ENCODE measurements at regions not wholly inside any gene's neighbourhood (a gene's known extent, or its start where the extent isn't known, plus 50 kb on each side); places are given as distances from the start of the nearest gene placed in this dataset.

DNA sequence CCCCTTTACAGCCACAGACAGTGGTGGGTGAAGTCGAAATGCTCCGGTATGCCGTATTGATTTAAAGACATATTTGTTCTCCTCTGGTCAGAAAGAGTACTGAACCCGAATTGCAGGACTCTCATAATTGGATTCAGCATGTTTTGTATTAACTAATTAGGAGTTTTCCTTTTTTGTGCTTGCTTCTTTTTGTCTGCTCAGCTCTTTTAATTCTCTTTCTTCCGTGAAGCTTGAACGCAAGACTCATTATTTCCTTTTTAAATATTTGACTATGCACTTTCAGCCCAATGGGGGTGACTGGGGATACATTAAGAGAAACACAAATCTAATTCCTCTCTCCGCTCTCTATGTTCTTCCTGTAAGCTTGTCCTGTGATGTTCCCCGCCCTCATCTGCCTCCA is 246.6 kb upstream of the IRX2 start:
- TF ChIP-seq CHD2 (IDR thresholded peaks at IDR 0.05; ENCODE audit: borderline replicate concordance, low read depth, low read length) (no peak), FOXK2 (IDR thresholded peaks at IDR 0.05) (no peak), EZH2 (IDR thresholded peaks at IDR 0.05; ENCODE audit: borderline replicate concordance, control insufficient read depth, low read depth, low read length) (no peak), RCOR1 (conservative IDR thresholded peaks at IDR 0.05; ENCODE audit: low read depth, low read length) (no peak), TCF7 (IDR thresholded peaks at IDR 0.05; ENCODE audit: borderline replicate concordance) (no peak), JUND (IDR thresholded peaks at IDR 0.05; ENCODE audit: low read depth, low read length) (no peak), ZNF217 (IDR thresholded peaks at IDR 0.05) (no peak), EED (IDR thresholded peaks at IDR 0.05; ENCODE audit: low read depth) (no peak), BCL11A (IDR thresholded peaks at IDR 0.05; ENCODE audit: low read depth, low read length) (no peak)
- TF ChIP-seq, protein P1, sequence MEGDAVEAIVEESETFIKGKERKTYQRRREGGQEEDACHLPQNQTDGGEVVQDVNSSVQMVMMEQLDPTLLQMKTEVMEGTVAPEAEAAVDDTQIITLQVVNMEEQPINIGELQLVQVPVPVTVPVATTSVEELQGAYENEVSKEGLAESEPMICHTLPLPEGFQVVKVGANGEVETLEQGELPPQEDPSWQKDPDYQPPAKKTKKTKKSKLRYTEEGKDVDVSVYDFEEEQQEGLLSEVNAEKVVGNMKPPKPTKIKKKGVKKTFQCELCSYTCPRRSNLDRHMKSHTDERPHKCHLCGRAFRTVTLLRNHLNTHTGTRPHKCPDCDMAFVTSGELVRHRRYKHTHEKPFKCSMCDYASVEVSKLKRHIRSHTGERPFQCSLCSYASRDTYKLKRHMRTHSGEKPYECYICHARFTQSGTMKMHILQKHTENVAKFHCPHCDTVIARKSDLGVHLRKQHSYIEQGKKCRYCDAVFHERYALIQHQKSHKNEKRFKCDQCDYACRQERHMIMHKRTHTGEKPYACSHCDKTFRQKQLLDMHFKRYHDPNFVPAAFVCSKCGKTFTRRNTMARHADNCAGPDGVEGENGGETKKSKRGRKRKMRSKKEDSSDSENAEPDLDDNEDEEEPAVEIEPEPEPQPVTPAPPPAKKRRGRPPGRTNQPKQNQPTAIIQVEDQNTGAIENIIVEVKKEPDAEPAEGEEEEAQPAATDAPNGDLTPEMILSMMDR (IDR thresholded peaks at IDR 0.05 in 2 of 3, conservative IDR thresholded peaks at IDR 0.05 in 1 of 3; ENCODE audit: control insufficient read depth in 2 of 3, extremely low read depth in 1 of 3, insufficient read depth in 1 of 3, low read depth in 3 of 3, low read length in 3 of 3): no peak
